HG03103 (cell line): ENCODE measurements at regions not wholly inside any gene's neighbourhood (a gene's known extent, or its start where the extent isn't known, plus 50 kb on each side); places are given as distances from the start of the nearest gene placed in this dataset.

ENCODE experiments used
- ATAC-seq: cut with Tn5 transposase; IDR thresholded peaks from one replicate; pipeline ENCODE4 v1.9.1; 2021; ENCODE audit warnings: low read depth; ENCODE audit not compliant: unreplicated experiment

- ATAC-seq = no peak
Measured at GRCh38 chr2:5839550-5839949, 147.4 kb downstream of the SOX11 start.

- ATAC-seq = no peak
Measured at GRCh38 chr2:5841126-5841525, 148.9 kb downstream of the SOX11 start.

- no peak for ATAC-seq
Measured at GRCh38 chr2:5842326-5842725, 150.1 kb downstream of the SOX11 start.

GRCh38 chr2:5845798-5846330 lies 153.7 kb downstream of the SOX11 start:
- ATAC-seq = no peak

- no peak for ATAC-seq
Measured at GRCh38 chr2:5846881-5847280, 154.7 kb downstream of the SOX11 start.

- no peak for ATAC-seq
Measured at GRCh38 chr2:5849562-5849961, 157.4 kb downstream of the SOX11 start.

GRCh38 chr2:5851410-5851809 lies 159.2 kb downstream of the SOX11 start:
- ATAC-seq = no peak

GRCh38 chr2:5854797-5855196 lies 162.6 kb downstream of the SOX11 start:
- ATAC-seq = no peak

- no peak for ATAC-seq
Measured at GRCh38 chr2:5867056-5867455, 174.9 kb downstream of the SOX11 start.

GRCh38 chr2:5868931-5869330 lies 176.7 kb downstream of the SOX11 start:
- no peak for ATAC-seq

- ATAC-seq = no peak
Measured at GRCh38 chr2:5869936-5870335, 177.8 kb downstream of the SOX11 start.

- ATAC-seq = no peak
Measured at GRCh38 chr2:5877360-5877759, 185.2 kb downstream of the SOX11 start.

- no peak for ATAC-seq
Measured at GRCh38 chr2:5885451-5886173, 193.4 kb downstream of the SOX11 start.

GRCh38 chr2:5886462-5886861 lies 194.3 kb downstream of the SOX11 start:
- ATAC-seq = no peak

GRCh38 chr2:5888126-5888525 lies 195.9 kb downstream of the SOX11 start:
- no peak for ATAC-seq

- no peak for ATAC-seq
Measured at GRCh38 chr2:5889519-5889918, 197.3 kb downstream of the SOX11 start.

- ATAC-seq = no peak
Measured at GRCh38 chr2:5894355-5894754, 202.2 kb downstream of the SOX11 start.

GRCh38 chr2:5895284-5895683 lies 203.1 kb downstream of the SOX11 start:
- ATAC-seq = no peak

GRCh38 chr2:5897249-5897648 lies 205.1 kb downstream of the SOX11 start:
- ATAC-seq = no peak

GRCh38 chr2:5898667-5899066 lies 206.5 kb downstream of the SOX11 start:
- ATAC-seq = no peak

- ATAC-seq = no peak
Measured at GRCh38 chr2:5905661-5906060, 213.5 kb downstream of the SOX11 start.

- no peak for ATAC-seq
Measured at GRCh38 chr2:5908071-5908470, 215.9 kb downstream of the SOX11 start.

GRCh38 chr2:5911718-5912117 lies 219.5 kb downstream of the SOX11 start:
- ATAC-seq = no peak
